ENCODE measurements at regions not wholly inside any gene's neighbourhood (a gene's known extent, or its start where the extent isn't known, plus 50 kb on each side); places are given as distances from the start of the nearest gene placed in this dataset.

- Mint-ChIP-seq H3K4me1 (no peaks in the 10 kb centered on the region), H3K36me3 (no peaks in the 10 kb centered on the region), H3K27ac (no peak overlapping the region), H3K9me3 (no peaks in the 10 kb centered on the region), H3K27me3 (peaks cover 11% of the 10 kb centered on the region), H3K4me3 (no peak overlapping the region)
- DNase-seq (ENCODE audit: low spot score in 2 of 2): no peak
- no peak for ATAC-seq (ENCODE audit: low read depth)
These were observed 73.4 kb downstream of the MARCHF4 start for GRCh38 chr2:216298719-216299495.

GRCh38 chr2:216296856-216297255 lies 75.4 kb downstream of the MARCHF4 start:
- no peak for ATAC-seq (ENCODE audit: low read depth)
- Mint-ChIP-seq H3K36me3 (no peaks in the 10 kb centered on the region), H3K27me3 (peaks cover 9% of the 10 kb centered on the region), H3K9me3 (no peaks in the 10 kb centered on the region), H3K4me3 (no peak overlapping the region), H3K4me1 (no peaks in the 10 kb centered on the region), H3K27ac (no peak overlapping the region)
- DNase-seq (ENCODE audit: low spot score in 2 of 2): no peak

- H3K9me3 Mint-ChIP-seq: no peaks in the 10 kb centered on the region
- H3K4me1 Mint-ChIP-seq: no peaks in the 10 kb centered on the region
- H3K36me3 Mint-ChIP-seq: no peaks in the 10 kb centered on the region
- H3K27me3 Mint-ChIP-seq: no peaks in the 10 kb centered on the region
- H3K27ac Mint-ChIP-seq: no peak overlapping the region
- DNase-seq (ENCODE audit: low spot score in 2 of 2) (no peak), ATAC-seq (ENCODE audit: low read depth) (no peak)
- H3K4me3 Mint-ChIP-seq: no peak overlapping the region
These were observed 78.0 kb downstream of the MARCHF4 start for GRCh38 chr2:216294305-216294704.

GRCh38 chr2:216293883-216294282 lies 78.4 kb downstream of the MARCHF4 start:
- Mint-ChIP-seq H3K4me1 (no peaks in the 10 kb centered on the region), H3K4me3 (no peak overlapping the region), H3K27ac (no peak overlapping the region), H3K27me3 (no peaks in the 10 kb centered on the region), H3K36me3 (no peaks in the 10 kb centered on the region), H3K9me3 (no peaks in the 10 kb centered on the region)
- ATAC-seq (ENCODE audit: low read depth) (no peak), DNase-seq (ENCODE audit: low spot score in 2 of 2) (no peak)

GRCh38 chr2:216292886-216293301 lies 79.4 kb downstream of the MARCHF4 start:
- ATAC-seq (ENCODE audit: low read depth) (no peak), DNase-seq (ENCODE audit: low spot score in 2 of 2) (no peak)
- no peaks in the 10 kb centered on the region for H3K9me3 Mint-ChIP-seq
- H3K4me3 Mint-ChIP-seq: no peak overlapping the region
- H3K36me3 Mint-ChIP-seq: no peaks in the 10 kb centered on the region
- H3K27ac Mint-ChIP-seq: no peak overlapping the region
- H3K27me3 Mint-ChIP-seq: no peaks in the 10 kb centered on the region
- H3K4me1 Mint-ChIP-seq: no peaks in the 10 kb centered on the region

- Mint-ChIP-seq H3K4me3 (no peak overlapping the region), H3K36me3 (no peaks in the 10 kb centered on the region), H3K27ac (no peak overlapping the region), H3K9me3 (no peaks in the 10 kb centered on the region), H3K4me1 (no peaks in the 10 kb centered on the region), H3K27me3 (no peaks in the 10 kb centered on the region)
- no peak for DNase-seq (ENCODE audit: low spot score in 2 of 2)
- no peak for ATAC-seq (ENCODE audit: low read depth)
These were observed 79.8 kb downstream of the MARCHF4 start for GRCh38 chr2:216292475-216292874.

GRCh38 chr2:216289470-216289869 lies 82.8 kb downstream of the MARCHF4 start:
- ATAC-seq (ENCODE audit: low read depth): no peak
- no peaks in the 10 kb centered on the region for H3K9me3 Mint-ChIP-seq
- no peak overlapping the region for H3K4me3 Mint-ChIP-seq
- no peaks in the 10 kb centered on the region for H3K36me3 Mint-ChIP-seq
- H3K27ac Mint-ChIP-seq: no peak overlapping the region
- H3K4me1 Mint-ChIP-seq: no peaks in the 10 kb centered on the region
- H3K27me3 Mint-ChIP-seq: peaks cover 8% of the 10 kb centered on the region
- no peak for DNase-seq (ENCODE audit: low spot score in 2 of 2)

- Mint-ChIP-seq H3K36me3 (no peaks in the 10 kb centered on the region), H3K9me3 (no peaks in the 10 kb centered on the region), H3K27me3 (peaks cover 16% of the 10 kb centered on the region), H3K4me1 (no peaks in the 10 kb centered on the region), H3K27ac (no peak overlapping the region), H3K4me3 (no peak overlapping the region)
- DNase-seq (ENCODE audit: low spot score in 2 of 2): no peak
- no peak for ATAC-seq (ENCODE audit: low read depth)
These were observed 85.0 kb downstream of the MARCHF4 start for GRCh38 chr2:216287251-216287650.

GRCh38 chr2:216286616-216287231 lies 85.6 kb downstream of the MARCHF4 start:
- no peaks in the 10 kb centered on the region for H3K36me3 Mint-ChIP-seq
- no peak for DNase-seq (ENCODE audit: low spot score in 2 of 2)
- no peak overlapping the region for H3K27ac Mint-ChIP-seq

GRCh38 chr2:216285701-216286100 lies 86.6 kb downstream of the MARCHF4 start:
- Mint-ChIP-seq H3K9me3 (no peaks in the 10 kb centered on the region), H3K4me1 (no peaks in the 10 kb centered on the region), H3K4me3 (no peak overlapping the region)

More at GRCh38 chr2:216286616-216287231, 85.6 kb downstream of the MARCHF4 start:
- no peak for ATAC-seq (ENCODE audit: low read depth)
- Mint-ChIP-seq H3K27me3 (peaks cover 16% of the 10 kb centered on the region), H3K9me3 (no peaks in the 10 kb centered on the region), H3K4me3 (no peak overlapping the region), H3K4me1 (no peaks in the 10 kb centered on the region)

GRCh38 chr2:216284708-216285107 lies 87.6 kb downstream of the MARCHF4 start:
- Mint-ChIP-seq H3K27ac (no peak overlapping the region), H3K4me1 (no peaks in the 10 kb centered on the region), H3K36me3 (no peaks in the 10 kb centered on the region), H3K27me3 (peaks cover 16% of the 10 kb centered on the region), H3K4me3 (no peak overlapping the region), H3K9me3 (no peaks in the 10 kb centered on the region)
- ATAC-seq (ENCODE audit: low read depth) (no peak), DNase-seq (ENCODE audit: low spot score in 2 of 2) (no peak)

More at GRCh38 chr2:216285701-216286100, 86.6 kb downstream of the MARCHF4 start:
- Mint-ChIP-seq H3K27ac (no peak overlapping the region), H3K36me3 (no peaks in the 10 kb centered on the region), H3K27me3 (peaks cover 16% of the 10 kb centered on the region)
- ATAC-seq (ENCODE audit: low read depth) (no peak), DNase-seq (ENCODE audit: low spot score in 2 of 2) (no peak)

GRCh38 chr2:216283038-216283900 lies 89.0 kb downstream of the MARCHF4 start:
- H3K4me1 Mint-ChIP-seq: no peaks in the 10 kb centered on the region
- ATAC-seq (ENCODE audit: low read depth): peak; percentile 27

GRCh38 chr2:216281876-216282275 lies 90.4 kb downstream of the MARCHF4 start:
- DNase-seq (ENCODE audit: low spot score in 2 of 2) (no peak), ATAC-seq (ENCODE audit: low read depth) (no peak)
- Mint-ChIP-seq H3K9me3 (no peaks in the 10 kb centered on the region), H3K27ac (no peak overlapping the region), H3K36me3 (no peaks in the 10 kb centered on the region), H3K4me1 (no peaks in the 10 kb centered on the region), H3K4me3 (no peak overlapping the region), H3K27me3 (peaks cover 20% of the 10 kb centered on the region)

More at GRCh38 chr2:216283038-216283900, 89.0 kb downstream of the MARCHF4 start:
- Mint-ChIP-seq H3K36me3 (no peaks in the 10 kb centered on the region), H3K27me3 (peaks cover 20% of the 10 kb centered on the region), H3K9me3 (no peaks in the 10 kb centered on the region), H3K27ac (no peak overlapping the region), H3K4me3 (no peak overlapping the region)
- no peak for DNase-seq (ENCODE audit: low spot score in 2 of 2)

- no peak for DNase-seq (ENCODE audit: low spot score in 2 of 2)
- Mint-ChIP-seq H3K9me3 (no peaks in the 10 kb centered on the region), H3K4me1 (no peaks in the 10 kb centered on the region), H3K4me3 (no peak overlapping the region), H3K36me3 (no peaks in the 10 kb centered on the region), H3K27ac (no peak overlapping the region), H3K27me3 (peaks cover 22% of the 10 kb centered on the region)
- ATAC-seq (ENCODE audit: low read depth): no peak
These were observed 91.0 kb downstream of the MARCHF4 start for GRCh38 chr2:216281316-216281715.
